GM18517 (cell line): ENCODE measurements at regions not wholly inside any gene's neighbourhood (a gene's known extent, or its start where the extent isn't known, plus 50 kb on each side); places are given as distances from the start of the nearest gene placed in this dataset.
"Not testable (repeated sequence)": the region's sequence is repeated elsewhere in the genome, so short reads cannot be mapped to it uniquely, and the experiment has no call there.

Experiments
- ATAC-seq: cut with Tn5 transposase; IDR thresholded peaks from one replicate; pipeline ENCODE4 v1.9.1; 2021; ENCODE audit warnings: mild to moderate bottlenecking, moderate library complexity; ENCODE audit not compliant: unreplicated experiment

GRCh38 chr1:73859227-73859626 lies 338.7 kb downstream of the LRRIQ3 start:
- ATAC-seq = no peak

- ATAC-seq = no peak
Observed at GRCh38 chr1:73854527-73854926, 343.4 kb downstream of the LRRIQ3 start.

GRCh38 chr1:73842436-73842835 lies 355.5 kb downstream of the LRRIQ3 start:
- no peak for ATAC-seq

- ATAC-seq = no peak
Observed at GRCh38 chr1:73839922-73840321, 358.1 kb downstream of the LRRIQ3 start.

GRCh38 chr1:73832276-73833181 lies 365.4 kb downstream of the LRRIQ3 start:
- no peak for ATAC-seq

GRCh38 chr1:73827283-73827682 lies 370.7 kb downstream of the LRRIQ3 start:
- not testable (repeated sequence) for ATAC-seq

GRCh38 chr1:73824065-73824464 lies 373.9 kb downstream of the LRRIQ3 start:
- ATAC-seq = no peak

GRCh38 chr1:73821520-73821919 lies 376.5 kb downstream of the LRRIQ3 start:
- ATAC-seq = peak; percentile 93

- ATAC-seq = no peak
Observed at GRCh38 chr1:73820843-73821242, 377.1 kb downstream of the LRRIQ3 start.

GRCh38 chr1:73813716-73814115 lies 384.3 kb downstream of the LRRIQ3 start:
- no peak for ATAC-seq

GRCh38 chr1:73813236-73813635 lies 384.7 kb downstream of the LRRIQ3 start:
- ATAC-seq = no peak

- no peak for ATAC-seq
Observed at GRCh38 chr1:73811798-73812197, 386.2 kb downstream of the LRRIQ3 start.

GRCh38 chr1:73804935-73805334 lies 393.0 kb downstream of the LRRIQ3 start:
- no peak for ATAC-seq

- no peak for ATAC-seq
Observed at GRCh38 chr1:73803380-73803779, 394.6 kb downstream of the LRRIQ3 start.

- no peak for ATAC-seq
Observed at GRCh38 chr1:73801912-73802429, 396.0 kb downstream of the LRRIQ3 start.

GRCh38 chr1:73800376-73800775 lies 397.6 kb downstream of the LRRIQ3 start:
- ATAC-seq = no peak

- ATAC-seq = no peak
Observed at GRCh38 chr1:73789965-73790364, 408.0 kb downstream of the LRRIQ3 start.

- ATAC-seq = no peak
Observed at GRCh38 chr1:73784026-73784425, 413.9 kb downstream of the LRRIQ3 start.

GRCh38 chr1:73783352-73783751 lies 414.6 kb downstream of the LRRIQ3 start:
- no peak for ATAC-seq

GRCh38 chr1:73782901-73783300 lies 415.1 kb downstream of the LRRIQ3 start:
- no peak for ATAC-seq

GRCh38 chr1:73781251-73781650 lies 416.7 kb downstream of the LRRIQ3 start:
- ATAC-seq = no peak

- ATAC-seq = no peak
Observed at GRCh38 chr1:73778471-73778870, 419.5 kb downstream of the LRRIQ3 start.
